Thyroid gland (tissue), 4 donors: ENCODE measurements at regions not wholly inside any gene's neighbourhood (a gene's known extent, or its start where the extent isn't known, plus 50 kb on each side); places are given as distances from the start of the nearest gene placed in this dataset.

Experiments used
- POLR2A ChIP-seq, 2 donors: fragments of 450-650 bp; IDR thresholded peaks; one replicate each; pipeline ENCODE4 v1.6.1; 2017; ENCODE audit warnings: antibody characterized with exemption in 2 of 2, mild to moderate bottlenecking in 2 of 2, moderate library complexity in 1 of 2
- TF ChIP-seq, protein P1 (sequence below), 6 experiments: fragments of 200-600 bp in 3 of 6; fragments of 450-650 bp in 3 of 6; sonication (generic) in 3 of 6; IDR thresholded peaks; one replicate each; pipeline ENCODE4 v1.5.1; 2016 to 2019; ENCODE audit warnings: antibody characterized with exemption in 6 of 6, mild to moderate bottlenecking in 2 of 6, inconsistent platforms in 1 of 6, moderate library complexity in 1 of 6

DNA sequence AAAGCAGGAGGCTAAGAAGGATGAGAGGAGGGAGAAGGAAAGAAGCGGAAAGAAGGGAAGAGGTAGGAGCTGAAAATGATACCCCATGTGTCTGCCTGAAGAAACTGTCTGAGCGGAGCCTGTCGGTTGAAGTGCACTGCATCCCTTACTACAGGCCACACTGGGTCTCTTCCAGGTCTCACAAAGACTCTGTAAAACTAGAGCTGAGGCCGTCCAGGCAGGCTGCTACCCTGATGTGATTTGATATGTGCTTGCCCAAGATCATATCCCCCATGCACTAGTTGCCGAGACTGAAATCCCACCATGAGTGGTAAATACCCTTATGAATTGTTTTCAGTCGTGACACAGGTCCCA, 134.4 kb downstream of the MAIP1 start:
- TF ChIP-seq, protein P1, sequence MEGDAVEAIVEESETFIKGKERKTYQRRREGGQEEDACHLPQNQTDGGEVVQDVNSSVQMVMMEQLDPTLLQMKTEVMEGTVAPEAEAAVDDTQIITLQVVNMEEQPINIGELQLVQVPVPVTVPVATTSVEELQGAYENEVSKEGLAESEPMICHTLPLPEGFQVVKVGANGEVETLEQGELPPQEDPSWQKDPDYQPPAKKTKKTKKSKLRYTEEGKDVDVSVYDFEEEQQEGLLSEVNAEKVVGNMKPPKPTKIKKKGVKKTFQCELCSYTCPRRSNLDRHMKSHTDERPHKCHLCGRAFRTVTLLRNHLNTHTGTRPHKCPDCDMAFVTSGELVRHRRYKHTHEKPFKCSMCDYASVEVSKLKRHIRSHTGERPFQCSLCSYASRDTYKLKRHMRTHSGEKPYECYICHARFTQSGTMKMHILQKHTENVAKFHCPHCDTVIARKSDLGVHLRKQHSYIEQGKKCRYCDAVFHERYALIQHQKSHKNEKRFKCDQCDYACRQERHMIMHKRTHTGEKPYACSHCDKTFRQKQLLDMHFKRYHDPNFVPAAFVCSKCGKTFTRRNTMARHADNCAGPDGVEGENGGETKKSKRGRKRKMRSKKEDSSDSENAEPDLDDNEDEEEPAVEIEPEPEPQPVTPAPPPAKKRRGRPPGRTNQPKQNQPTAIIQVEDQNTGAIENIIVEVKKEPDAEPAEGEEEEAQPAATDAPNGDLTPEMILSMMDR (IDR thresholded peaks at IDR 0.05), result no peak
- TF ChIP-seq POLR2A (IDR thresholded peaks at IDR 0.05), result no peak
